ENCODE measurements at regions not wholly inside any gene's neighbourhood (a gene's known extent, or its start where the extent isn't known, plus 50 kb on each side); places are given as distances from the start of the nearest gene placed in this dataset.

DNA sequence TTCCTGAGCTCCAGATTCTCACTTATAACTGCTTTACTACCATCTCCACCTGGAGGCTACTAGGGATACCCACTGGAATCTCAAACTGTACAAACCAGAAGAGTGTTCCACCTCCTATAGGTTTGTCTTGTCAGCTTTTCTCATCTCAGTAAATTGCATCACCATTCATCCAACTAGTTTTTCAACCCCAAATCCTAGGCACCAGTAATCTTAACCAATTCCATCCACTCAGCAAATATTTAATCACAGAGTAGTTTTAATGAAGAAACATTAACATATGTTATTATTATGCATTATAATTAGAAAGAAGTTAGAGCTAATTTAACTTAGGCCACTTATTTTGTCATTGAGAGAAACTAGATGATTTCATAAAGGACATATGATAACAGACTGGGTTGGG lies 635.0 kb downstream of the DCDC2C start:
- Histone ChIP-seq H3K4me1 (ENCODE audit: insufficient read depth, low read length) (no peaks in the 10 kb centered on the region), H3K36me3 (replicated peaks in 1 of 2; ENCODE audit: control insufficient read depth in 1 of 2, insufficient read depth in 2 of 2, low read length in 2 of 2) (no peaks in the 10 kb centered on the region), H3K79me2 (ENCODE audit: insufficient read depth, low read length) (no peaks in the 10 kb centered on the region), H3K9me3 (ENCODE audit: low read length) (peaks cover 67% of the 10 kb centered on the region), H2AFZ (ENCODE audit: low read length) (no peak overlapping the region), H3K4me3 (replicated peaks in 1 of 3; ENCODE audit: insufficient read depth in 1 of 3, low read depth in 2 of 3, low read length in 3 of 3) (no peak overlapping the region), H3K9ac (ENCODE audit: insufficient read depth, low read depth, low read length) (no peak overlapping the region), H3K27ac (ENCODE audit: extremely low read length, insufficient read depth, low read length) (no peak overlapping the region), H3K4me2 (ENCODE audit: low read depth, low read length) (no peak overlapping the region), H3K27me3 (ENCODE audit: control insufficient read depth in 1 of 2, insufficient read depth in 2 of 2, low read length in 2 of 2) (no peaks in the 10 kb centered on the region; a peak in 1 of 5 replicates), H4K20me1 (ENCODE audit: insufficient read depth, low read length) (no peaks in the 10 kb centered on the region)
- TF ChIP-seq IRF2 (CRISPR knock-in tag; IDR thresholded peaks at IDR 0.05) (no peak), MAFK (conservative IDR thresholded peaks at IDR 0.05 in 1 of 2, IDR thresholded peaks at IDR 0.05 in 1 of 2; ENCODE audit: low read length in 2 of 2) (peak; percentile 53 to 78; a peak in 3 of 4 replicates), MAFF (IDR thresholded peaks at IDR 0.05; ENCODE audit: low read depth, low read length) (peak; percentile 65)
- POLR2A ChIA-PET: no interaction called here
- no TSS peak for BruUV-seq (replicated peaks)
- DNase-seq (ENCODE audit: low spot score) (no peak), FAIRE-seq (no peak), ATAC-seq (no peak)
- CTCF ChIA-PET (ENCODE audit: low intra/inter-chr PET ratio, low total read pairs): no interaction called here
- in situ Hi-C loops (cut with HindIII; ENCODE audit: extremely low pct_ligation_motif_present, low pct_unique_long_range_greater_than_20kb) (no loop called here), intact Hi-C loops (cut with micrococcal nuclease; ENCODE audit: unreplicated experiment) (loop anchor here (2.0 kb wide), 1 partner anchor 72 kb away; no protein-coding TSS in a partner anchor)

- Histone ChIP-seq H3K9ac (ENCODE audit: insufficient read depth, low read depth, low read length) (no peak overlapping the region), H3K4me2 (ENCODE audit: low read depth, low read length) (no peak overlapping the region), H4K20me1 (ENCODE audit: insufficient read depth, low read length) (no peaks in the 10 kb centered on the region), H3K9me3 (ENCODE audit: low read length) (peaks cover 59% of the 10 kb centered on the region), H3K27me3 (ENCODE audit: control insufficient read depth in 1 of 2, insufficient read depth in 2 of 2, low read length in 2 of 2) (no peaks in the 10 kb centered on the region; a peak in 1 of 5 replicates), H3K36me3 (replicated peaks in 1 of 2; ENCODE audit: control insufficient read depth in 1 of 2, insufficient read depth in 2 of 2, low read length in 2 of 2) (no peaks in the 10 kb centered on the region), H3K4me1 (ENCODE audit: insufficient read depth, low read length) (no peaks in the 10 kb centered on the region), H3K79me2 (ENCODE audit: insufficient read depth, low read length) (no peaks in the 10 kb centered on the region), H3K27ac (ENCODE audit: extremely low read length, insufficient read depth, low read length) (no peak overlapping the region), H3K4me3 (replicated peaks in 1 of 3; ENCODE audit: insufficient read depth in 1 of 3, low read depth in 2 of 3, low read length in 3 of 3) (no peak overlapping the region), H2AFZ (ENCODE audit: low read length) (no peak overlapping the region)
- BruUV-seq (replicated peaks): no TSS peak
- in situ Hi-C loops (cut with HindIII; ENCODE audit: extremely low pct_ligation_motif_present, low pct_unique_long_range_greater_than_20kb): no loop called here
- ChIA-PET CTCF (ENCODE audit: low intra/inter-chr PET ratio, low total read pairs) (no interaction called here), POLR2A (no interaction called here)
- FAIRE-seq: no peak
- no peak for DNase-seq (ENCODE audit: low spot score)
- no peak for ATAC-seq
- intact Hi-C loops (cut with micrococcal nuclease; ENCODE audit: unreplicated experiment): no loop called here
- 0% methylated on average over 1 of the region's 1 CpG for WGBS (ENCODE audit: low lambda C conversion rate)
- TF ChIP-seq ZNF770 (CRISPR knock-in tag; IDR thresholded peaks at IDR 0.05) (no peak), MTA1 (CRISPR knock-in tag; IDR thresholded peaks at IDR 0.05; ENCODE audit: borderline replicate concordance) (no peak), HNF4G (IDR thresholded peaks at IDR 0.05; ENCODE audit: borderline replicate concordance, low read depth, low read length) (no peak), HNF4G (CRISPR knock-in tag; IDR thresholded peaks at IDR 0.05; ENCODE audit: borderline replicate concordance, low read depth) (no peak), SCMH1 (CRISPR knock-in tag; IDR thresholded peaks at IDR 0.05; ENCODE audit: borderline replicate concordance) (no peak), SRF (IDR thresholded peaks at IDR 0.05; ENCODE audit: low read depth, low read length) (no peak), KLF6 (CRISPR knock-in tag; IDR thresholded peaks at IDR 0.05) (no peak), CEBPZ (IDR thresholded peaks at IDR 0.05; ENCODE audit: low read length) (no peak), NR2F1 (CRISPR knock-in tag; IDR thresholded peaks at IDR 0.05) (no peak), NFIB (CRISPR knock-in tag; IDR thresholded peaks at IDR 0.05; ENCODE audit: borderline replicate concordance) (no peak), PTBP1 (IDR thresholded peaks at IDR 0.05; ENCODE audit: low read depth, low read length, poor library complexity, severe bottlenecking) (no peak), HMG20B (CRISPR knock-in tag; conservative IDR thresholded peaks at IDR 0.05) (no peak), ZSCAN25 (CRISPR knock-in tag; IDR thresholded peaks at IDR 0.05) (no peak)
Observed at GRCh38 chr2:4340536-4340935, 637.2 kb downstream of the DCDC2C start.
